ENCODE measurements at regions not wholly inside any gene's neighbourhood (a gene's known extent, or its start where the extent isn't known, plus 50 kb on each side); places are given as distances from the start of the nearest gene placed in this dataset.
A peak's percentile ranks its signal among the peaks of the same experiment; 100 is the strongest.

- Histone ChIP-seq H3K27ac (ENCODE audit: control insufficient read depth, insufficient read depth) (no peak overlapping the region), H3K9me3 (replicated peaks; ENCODE audit: control insufficient read depth, insufficient read depth, low read length) (no peaks in the 10 kb centered on the region), H2AFZ (ENCODE audit: control insufficient read depth, low read depth, low read length) (no peak overlapping the region), H3K9ac (ENCODE audit: control insufficient read depth, insufficient read depth, low read length) (no peak overlapping the region), H3K4me2 (ENCODE audit: control insufficient read depth, insufficient read depth) (no peak overlapping the region), H3K79me2 (ENCODE audit: control insufficient read depth, insufficient read depth, low read length) (no peaks in the 10 kb centered on the region), H3K36me3 (ENCODE audit: control insufficient read depth in 2 of 2, insufficient read depth in 2 of 2, low read length in 1 of 2) (no peaks in the 10 kb centered on the region), H3K4me3 (no peak overlapping the region), H3K4me1 (ENCODE audit: control insufficient read depth, insufficient read depth, low read length) (no peaks in the 10 kb centered on the region), H4K20me1 (ENCODE audit: control insufficient read depth, insufficient read depth) (no peaks in the 10 kb centered on the region), H3K27me3 (replicated peaks in 1 of 2; ENCODE audit: control insufficient read depth in 2 of 2, insufficient read depth in 2 of 2, low read length in 1 of 2) (no peaks in the 10 kb centered on the region)
- intact Hi-C loops (cut with micrococcal nuclease; ENCODE audit: unreplicated experiment) (no loop called here), in situ Hi-C loops (cut with MboI) (no loop called here)
- ATAC-seq, result no peak
- ChIA-PET SMC1A (ENCODE audit: uncharacterized antibody, unreplicated experiment) (no interaction called here), RAD21 (ENCODE audit: unreplicated experiment) (no interaction called here), CTCF (no interaction called here), POLR2A (no interaction called here)
- FAIRE-seq, result no peak
- WGBS (ENCODE audit: insufficient coverage, insufficient replicate concordance, low lambda C conversion rate, missing lambda C conversion rate), result 11% methylated on average over 1 of the region's 1 CpG
- no peak for DNase-seq (ENCODE audit: low read depth, low spot score)
- BruUV-seq (replicated peaks), result no TSS peak
- TF ChIP-seq HDAC2 (IDR thresholded peaks at IDR 0.05), result no peak
- TF ChIP-seq HSF1 (IDR thresholded peaks at IDR 0.05; ENCODE audit: low read depth, low read length), result no peak
- TF ChIP-seq CHD1 (IDR thresholded peaks at IDR 0.05; ENCODE audit: low read depth, low read length), result no peak
- TF ChIP-seq SPI1 (IDR thresholded peaks at IDR 0.05; ENCODE audit: borderline replicate concordance, insufficient read depth, low read depth, low read length), result 0 out of 2 replicates have a peak, but pooled peaks have one; percentile 21
- no peak for TF ChIP-seq RFX5 (IDR thresholded peaks at IDR 0.05; ENCODE audit: low read depth, low read length)
- no peak for TF ChIP-seq NRF1 (conservative IDR thresholded peaks at IDR 0.05; ENCODE audit: low read depth, low read length)
- TF ChIP-seq ATF7 (IDR thresholded peaks at IDR 0.05; ENCODE audit: low read depth), result no peak
- TF ChIP-seq EED (IDR thresholded peaks at IDR 0.05; ENCODE audit: low read depth), result no peak
- TF ChIP-seq MEF2B (IDR thresholded peaks at IDR 0.05; ENCODE audit: partially characterized antibody, poor library complexity, severe bottlenecking), result peak; percentile 53
- 0 out of 2 replicates have a peak, but pooled peaks have one; percentile 20 for TF ChIP-seq NFIC (IDR thresholded peaks at IDR 0.05; ENCODE audit: low read depth, low read length)
- no peak for TF ChIP-seq NFYB (IDR thresholded peaks at IDR 0.05; ENCODE audit: insufficient read depth, low read depth, low read length)
- no peak for TF ChIP-seq ETV6 (conservative IDR thresholded peaks at IDR 0.05 in 1 of 2, IDR thresholded peaks at IDR 0.05 in 1 of 2; ENCODE audit: borderline replicate concordance in 1 of 2, low read depth in 1 of 2)
- TF ChIP-seq CHD2 (IDR thresholded peaks at IDR 0.05; ENCODE audit: borderline replicate concordance, low read depth, low read length), result no peak
- TF ChIP-seq RAD51 (IDR thresholded peaks at IDR 0.05), result no peak
- TF ChIP-seq PAX8 (IDR thresholded peaks at IDR 0.05), result no peak
- no peak for TF ChIP-seq IRF4 (IDR thresholded peaks at IDR 0.05; ENCODE audit: low read depth, low read length)
- no peak for TF ChIP-seq SUPT20H (IDR thresholded peaks at IDR 0.05; ENCODE audit: borderline replicate concordance, control insufficient read depth, low read depth, low read length)
- TF ChIP-seq CBFB (IDR thresholded peaks at IDR 0.05; ENCODE audit: low read depth), result no peak
- TF ChIP-seq, protein P1, sequence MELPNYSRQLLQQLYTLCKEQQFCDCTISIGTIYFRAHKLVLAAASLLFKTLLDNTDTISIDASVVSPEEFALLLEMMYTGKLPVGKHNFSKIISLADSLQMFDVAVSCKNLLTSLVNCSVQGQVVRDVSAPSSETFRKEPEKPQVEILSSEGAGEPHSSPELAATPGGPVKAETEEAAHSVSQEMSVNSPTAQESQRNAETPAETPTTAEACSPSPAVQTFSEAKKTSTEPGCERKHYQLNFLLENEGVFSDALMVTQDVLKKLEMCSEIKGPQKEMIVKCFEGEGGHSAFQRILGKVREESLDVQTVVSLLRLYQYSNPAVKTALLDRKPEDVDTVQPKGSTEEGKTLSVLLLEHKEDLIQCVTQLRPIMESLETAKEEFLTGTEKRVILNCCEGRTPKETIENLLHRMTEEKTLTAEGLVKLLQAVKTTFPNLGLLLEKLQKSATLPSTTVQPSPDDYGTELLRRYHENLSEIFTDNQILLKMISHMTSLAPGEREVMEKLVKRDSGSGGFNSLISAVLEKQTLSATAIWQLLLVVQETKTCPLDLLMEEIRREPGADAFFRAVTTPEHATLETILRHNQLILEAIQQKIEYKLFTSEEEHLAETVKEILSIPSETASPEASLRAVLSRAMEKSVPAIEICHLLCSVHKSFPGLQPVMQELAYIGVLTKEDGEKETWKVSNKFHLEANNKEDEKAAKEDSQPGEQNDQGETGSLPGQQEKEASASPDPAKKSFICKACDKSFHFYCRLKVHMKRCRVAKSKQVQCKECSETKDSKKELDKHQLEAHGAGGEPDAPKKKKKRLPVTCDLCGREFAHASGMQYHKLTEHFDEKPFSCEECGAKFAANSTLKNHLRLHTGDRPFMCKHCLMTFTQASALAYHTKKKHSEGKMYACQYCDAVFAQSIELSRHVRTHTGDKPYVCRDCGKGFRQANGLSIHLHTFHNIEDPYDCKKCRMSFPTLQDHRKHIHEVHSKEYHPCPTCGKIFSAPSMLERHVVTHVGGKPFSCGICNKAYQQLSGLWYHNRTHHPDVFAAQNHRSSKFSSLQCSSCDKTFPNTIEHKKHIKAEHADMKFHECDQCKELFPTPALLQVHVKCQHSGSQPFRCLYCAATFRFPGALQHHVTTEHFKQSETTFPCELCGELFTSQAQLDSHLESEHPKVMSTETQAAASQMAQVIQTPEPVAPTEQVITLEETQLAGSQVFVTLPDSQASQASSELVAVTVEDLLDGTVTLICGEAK (IDR thresholded peaks at IDR 0.05; ENCODE audit: borderline replicate concordance), result no peak
- TF ChIP-seq, protein P2, sequence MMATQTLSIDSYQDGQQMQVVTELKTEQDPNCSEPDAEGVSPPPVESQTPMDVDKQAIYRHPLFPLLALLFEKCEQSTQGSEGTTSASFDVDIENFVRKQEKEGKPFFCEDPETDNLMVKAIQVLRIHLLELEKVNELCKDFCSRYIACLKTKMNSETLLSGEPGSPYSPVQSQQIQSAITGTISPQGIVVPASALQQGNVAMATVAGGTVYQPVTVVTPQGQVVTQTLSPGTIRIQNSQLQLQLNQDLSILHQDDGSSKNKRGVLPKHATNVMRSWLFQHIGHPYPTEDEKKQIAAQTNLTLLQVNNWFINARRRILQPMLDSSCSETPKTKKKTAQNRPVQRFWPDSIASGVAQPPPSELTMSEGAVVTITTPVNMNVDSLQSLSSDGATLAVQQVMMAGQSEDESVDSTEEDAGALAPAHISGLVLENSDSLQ (IDR thresholded peaks at IDR 0.05), result no peak
- TF ChIP-seq RUNX3 (IDR thresholded peaks at IDR 0.05; ENCODE audit: low read length), result no peak
- no peak for TF ChIP-seq TARDBP (IDR thresholded peaks at IDR 0.05; ENCODE audit: borderline replicate concordance)
Observed at GRCh38 chr6:80403365-80403764, 296.9 kb downstream of the BCKDHB start.
